Stimulated activated CD8-positive, alpha-beta memory T cell treated with anti-CD3 and anti-CD28 coated beads, Interleukin-15, amount 100 ng/mL, for 48 hours (primary cell): ENCODE measurements at regions not wholly inside any gene's neighbourhood (a gene's known extent, or its start where the extent isn't known, plus 50 kb on each side); places are given as distances from the start of the nearest gene placed in this dataset.

Experiments used
- DNase-seq, 2 donors: peaks; one replicate each; pipeline ENCODE4 v3.0.0-alpha.2; 2020; ENCODE audit warnings: low read depth in 2 of 2

DNA sequence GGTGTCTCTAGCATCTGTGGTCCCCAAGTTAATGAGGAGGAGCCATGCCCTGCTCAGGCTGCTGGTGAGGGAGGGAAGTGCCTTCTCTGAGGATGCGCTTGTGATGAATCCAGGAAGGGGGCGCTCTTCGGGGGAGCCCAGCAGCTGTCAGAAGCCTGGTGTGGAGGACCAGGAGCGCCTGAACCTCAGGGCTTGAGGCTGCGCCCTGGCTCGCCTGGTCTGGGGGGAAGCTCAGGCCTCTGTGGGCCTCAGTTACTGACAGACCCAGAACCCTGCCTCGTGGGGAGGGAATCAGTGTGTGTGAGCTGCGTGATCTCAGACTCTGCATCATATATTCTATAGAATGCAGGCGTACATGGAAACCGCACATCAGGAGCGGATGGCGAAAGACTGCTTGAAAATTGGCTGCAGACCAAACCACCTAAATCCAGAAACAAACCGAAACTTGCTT lies 126.1 kb downstream of the SEC14L1 start:
- no peak for DNase-seq

DNA sequence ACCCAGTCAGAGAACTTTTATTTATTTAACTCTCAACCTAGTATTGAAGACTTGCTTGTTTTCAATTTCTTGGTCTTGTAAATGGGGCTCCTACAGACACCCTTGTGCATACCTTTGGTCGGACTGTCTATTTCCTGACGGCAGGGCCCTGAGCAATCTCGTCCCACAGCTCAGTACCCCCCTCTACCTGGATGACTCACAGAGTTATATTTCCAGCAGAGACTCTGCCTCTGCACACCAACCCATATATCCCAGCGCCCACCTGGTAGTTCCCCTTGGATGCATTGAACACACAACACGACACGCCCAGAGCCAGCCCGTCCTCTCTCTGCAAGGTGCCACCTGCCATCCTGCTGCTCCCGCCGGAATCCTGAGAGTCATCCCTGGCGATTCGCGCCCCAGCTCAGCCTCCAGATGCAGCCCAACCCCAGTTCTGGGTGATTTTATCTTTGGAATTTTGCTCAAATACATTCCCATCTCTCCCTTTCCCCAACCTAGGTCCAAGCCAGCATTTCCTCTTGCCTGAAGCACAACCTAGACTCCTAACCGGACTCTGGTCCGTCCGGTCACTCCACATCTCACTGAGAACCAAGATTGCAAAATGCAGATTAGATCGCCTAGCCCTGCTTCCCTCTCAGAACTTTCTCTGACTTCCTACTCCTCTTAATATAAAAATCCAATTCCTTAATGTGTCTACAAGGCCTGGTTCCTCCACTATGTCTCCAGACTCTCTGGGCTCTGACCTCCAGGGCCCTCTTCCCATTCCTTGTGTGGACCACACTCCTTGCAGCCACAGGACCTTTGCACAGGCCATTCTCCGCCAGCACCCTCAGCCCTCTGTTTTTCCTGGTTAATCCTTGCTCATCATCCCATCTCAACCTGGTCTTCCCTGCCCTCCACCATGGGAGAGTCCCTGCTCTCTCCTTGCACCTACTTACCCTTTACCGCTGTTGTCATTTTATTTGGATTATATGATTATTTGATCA lies 129.2 kb downstream of the SEC14L1 start:
- DNase-seq: no peak

- no peak for DNase-seq
Observed at GRCh38 chr17:77271411-77271810, 130.6 kb downstream of the SEC14L1 start.

- no peak for DNase-seq
Observed at GRCh38 chr17:77273397-77274085, 132.8 kb downstream of the SEC14L1 start.

DNA sequence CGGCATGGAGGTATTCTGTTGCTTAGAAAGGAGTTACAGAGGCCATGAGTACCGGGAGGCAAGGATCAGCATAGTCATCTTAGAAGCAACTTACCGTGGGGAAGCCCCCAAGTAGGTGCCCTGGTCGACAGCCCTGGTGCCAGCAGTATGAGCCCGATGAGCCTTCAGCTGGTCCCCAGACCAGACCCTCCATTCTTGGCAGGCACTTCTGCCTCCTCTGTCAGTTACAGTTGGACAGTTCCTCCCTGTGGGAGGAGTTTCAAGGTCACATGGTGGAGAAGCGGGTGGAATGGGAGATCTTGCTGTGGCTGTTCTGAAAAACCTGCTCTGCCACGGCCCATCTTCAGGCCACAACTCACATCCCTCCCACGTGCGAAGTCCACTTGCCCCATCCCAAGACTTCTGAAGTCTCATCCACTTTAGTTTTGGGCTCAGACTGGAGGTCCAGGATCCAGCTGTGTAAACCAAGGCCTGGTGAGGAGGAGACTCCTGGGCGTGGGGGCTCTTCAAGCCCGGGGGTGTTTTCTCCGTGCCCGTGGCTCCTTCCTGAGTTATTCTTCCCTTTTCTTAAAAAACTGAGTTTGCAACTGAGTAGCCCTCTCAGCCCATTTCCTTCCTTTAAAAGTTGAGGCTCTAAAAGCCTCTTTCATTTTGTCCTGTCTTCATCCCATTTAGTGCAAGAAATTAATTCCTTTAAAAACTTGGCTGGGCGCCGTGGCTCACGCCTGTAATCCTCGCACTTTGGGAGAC lies 133.5 kb downstream of the SEC14L1 start:
- DNase-seq: no peak

- DNase-seq: no peak
Observed at GRCh38 chr17:77279448-77280303, 138.9 kb downstream of the SEC14L1 start.

- DNase-seq: no peak
Observed at GRCh38 chr17:77280304-77281121, 139.7 kb downstream of the SEC14L1 start.

DNA sequence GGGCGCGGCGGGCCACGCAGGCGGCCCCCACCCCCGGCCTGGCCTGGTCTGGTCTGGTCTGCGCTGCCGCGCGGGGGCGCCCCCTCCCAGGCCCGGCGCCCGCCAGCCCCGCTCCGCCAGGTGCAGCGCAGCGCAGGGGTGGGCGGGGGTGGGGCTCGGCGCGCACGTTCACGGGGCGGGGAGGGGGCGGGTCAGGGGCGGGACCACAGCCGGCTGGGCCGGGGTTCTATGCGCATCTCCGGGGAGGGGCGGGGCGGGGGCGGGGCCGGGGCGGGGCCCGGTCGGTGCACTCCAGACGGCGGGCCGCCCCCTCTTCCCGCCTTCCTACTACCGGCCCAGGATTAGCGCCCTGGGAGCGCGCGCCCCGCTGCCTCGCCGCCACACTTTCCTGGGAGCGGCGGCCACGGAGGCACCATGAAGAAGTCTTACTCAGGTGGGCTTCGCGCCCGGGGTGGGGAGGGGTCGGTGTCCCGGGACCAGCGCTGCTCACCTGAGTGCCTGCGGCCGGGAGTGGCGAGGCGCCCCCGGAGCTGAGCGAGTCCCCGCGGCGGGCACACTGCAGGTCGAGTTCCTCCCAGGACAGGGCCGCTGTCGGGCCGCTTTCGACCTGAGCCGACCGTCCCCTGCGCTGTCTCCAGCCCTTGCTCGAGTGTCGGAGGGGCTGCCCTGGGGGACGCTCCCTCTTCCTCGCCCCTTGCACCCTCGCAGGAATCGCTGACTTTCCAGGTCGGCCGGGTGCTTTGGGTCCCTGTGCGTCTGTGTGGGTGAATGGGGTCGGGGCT lies 140.5 kb downstream of the SEC14L1 start:
- DNase-seq: peak; percentile 28 to 42

GRCh38 chr17:77281904-77282367 lies 141.2 kb downstream of the SEC14L1 start:
- no peak for DNase-seq

DNA sequence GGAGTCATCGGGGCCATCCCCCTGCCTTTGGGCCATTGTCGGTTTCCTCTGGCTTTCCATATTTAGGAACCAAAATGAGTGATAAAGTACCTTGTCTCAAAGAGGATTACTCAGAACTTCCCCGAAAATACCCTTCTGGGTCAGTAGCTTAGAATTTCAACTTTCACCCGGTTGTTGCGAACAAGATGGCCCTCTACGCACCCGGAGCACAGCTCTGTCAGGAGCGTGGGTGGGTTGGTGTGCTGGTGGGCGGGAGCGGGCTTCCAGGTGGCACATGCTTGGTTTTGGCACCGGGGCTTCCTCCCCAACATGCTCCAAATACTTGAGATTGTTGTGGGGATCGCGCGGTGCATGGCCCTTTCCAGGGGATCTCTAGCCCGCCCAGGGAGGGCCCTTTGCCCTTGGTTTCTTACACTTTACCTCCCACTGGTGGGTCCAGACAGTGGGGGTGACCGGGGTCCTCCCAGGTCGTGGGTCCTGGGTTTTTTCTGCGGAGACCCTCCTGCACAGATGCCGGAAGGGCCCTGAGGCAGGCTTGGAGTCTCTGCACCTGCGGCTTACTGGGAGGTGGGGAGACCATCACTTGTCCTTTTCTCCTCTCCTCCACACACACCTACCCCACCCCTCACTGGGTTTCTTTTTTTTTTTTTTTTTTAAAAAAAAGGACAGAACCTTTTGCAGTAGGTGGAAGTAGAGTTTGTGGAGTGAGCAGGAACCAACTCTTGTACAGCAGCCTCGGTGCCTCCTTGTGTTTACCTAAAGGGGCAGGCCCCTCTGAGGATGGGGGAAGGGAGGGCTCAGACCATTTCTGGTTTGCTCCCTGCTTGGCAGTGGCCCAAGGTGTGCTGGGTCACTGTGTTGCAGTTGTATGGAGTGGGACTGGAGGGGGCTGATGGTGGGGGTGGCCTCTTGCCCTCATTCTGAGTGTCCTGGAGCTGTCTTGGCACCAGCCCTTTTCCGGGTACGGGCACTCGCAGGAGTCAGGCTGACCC lies 142.1 kb downstream of the SEC14L1 start:
- no peak for DNase-seq

DNA sequence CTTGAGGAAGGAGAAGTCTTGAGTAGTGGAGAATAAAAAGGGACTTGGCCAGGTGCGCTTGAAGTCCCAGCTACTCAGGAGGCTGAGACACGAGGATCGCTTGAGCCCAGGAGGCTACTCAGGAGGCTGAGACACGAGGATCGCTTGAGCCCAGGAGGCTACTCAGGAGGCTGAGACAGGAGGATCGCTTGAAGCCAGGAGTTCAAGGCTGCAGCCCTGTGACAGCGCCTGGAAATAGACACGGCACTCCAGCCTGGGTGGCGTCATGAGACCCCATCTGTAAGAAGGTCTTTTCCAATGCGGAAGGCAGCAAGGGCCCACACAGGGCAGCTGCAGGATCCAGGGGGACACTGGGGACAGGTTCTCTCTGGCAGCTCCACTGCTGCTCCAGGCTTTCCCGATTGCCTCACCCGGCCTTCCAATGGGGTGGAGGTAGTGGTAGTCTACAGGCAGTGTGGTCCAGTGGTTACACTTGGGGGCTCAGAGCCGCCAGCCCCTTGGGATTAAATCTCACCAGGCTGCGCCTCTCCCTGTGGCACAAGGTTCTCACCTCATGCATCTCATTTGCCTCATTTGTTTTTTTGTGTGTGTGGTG lies 143.4 kb downstream of the SEC14L1 start:
- no peak for DNase-seq

- no peak for DNase-seq
Observed at GRCh38 chr17:77285594-77286390, 145.0 kb downstream of the SEC14L1 start.

DNA sequence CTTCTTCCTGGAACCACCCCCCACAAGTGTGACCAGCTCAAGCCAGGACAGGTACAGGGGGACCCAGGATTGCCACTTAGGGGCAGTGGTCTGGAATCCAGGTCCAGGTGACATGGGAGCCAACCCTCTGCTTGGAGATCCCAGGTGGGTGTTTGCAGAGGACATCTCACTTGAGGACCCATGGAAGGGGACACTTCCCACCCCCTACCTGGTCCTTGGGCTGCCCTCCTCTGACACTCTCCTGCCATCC lies 145.5 kb downstream of the SEC14L1 start:
- DNase-seq: no peak

DNA sequence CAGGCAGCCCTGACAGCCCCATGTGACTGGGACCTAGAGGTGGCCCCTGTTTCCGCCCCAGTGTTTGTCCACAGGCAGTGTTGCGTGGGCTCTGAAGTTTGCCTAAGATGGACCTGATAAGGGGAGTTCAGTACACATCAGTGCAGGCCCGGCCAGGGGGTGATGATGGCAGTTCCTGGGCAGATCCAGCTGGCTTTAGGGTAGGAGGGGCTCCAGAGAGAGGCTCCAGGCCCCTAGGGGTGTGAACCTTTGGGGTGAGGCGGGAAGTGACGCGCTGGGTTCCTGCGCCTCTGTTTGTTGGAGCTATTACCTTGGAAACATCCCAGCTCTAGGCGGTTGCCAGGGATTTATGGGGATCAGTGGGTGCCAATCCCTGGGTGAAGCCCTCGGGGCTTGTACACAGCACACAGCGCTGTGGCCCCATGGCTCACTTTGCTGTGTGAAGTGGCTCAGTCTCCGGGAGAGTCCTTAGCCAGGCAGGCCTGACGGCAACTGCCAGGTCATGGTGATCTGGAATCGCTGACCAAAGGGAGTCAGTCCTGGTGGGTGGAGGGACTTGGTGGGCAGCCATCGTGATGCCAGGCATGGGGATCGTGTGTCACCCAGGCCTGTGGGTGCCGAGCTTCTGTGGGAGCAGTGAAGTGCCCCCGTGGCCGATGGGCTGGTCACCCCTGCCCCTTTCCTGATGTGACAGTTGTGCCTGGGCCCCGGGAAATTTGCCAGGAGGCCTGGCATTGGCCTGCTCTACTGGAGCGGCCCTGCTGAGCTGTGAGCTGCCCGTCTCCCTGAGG lies 146.1 kb downstream of the SEC14L1 start:
- DNase-seq: no peak

- DNase-seq: no peak
Observed at GRCh38 chr17:77287432-77288068, 146.8 kb downstream of the SEC14L1 start.

- DNase-seq: no peak
Observed at GRCh38 chr17:77288115-77288619, 147.4 kb downstream of the SEC14L1 start.
